ENCODE measurements at regions not wholly inside any gene's neighbourhood (a gene's known extent, or its start where the extent isn't known, plus 50 kb on each side); places are given as distances from the start of the nearest gene placed in this dataset.

GRCh38 chr7:49137978-49138377 lies 213.6 kb downstream of the CDC14C start:
- TF ChIP-seq CTCF (IDR thresholded peaks at IDR 0.05; ENCODE audit: low read depth, low read length) = no peak
- no peak for DNase-seq (ENCODE audit: extremely low read depth, low read depth)

- no peak for DNase-seq (ENCODE audit: extremely low read depth, low read depth)
- TF ChIP-seq CTCF (IDR thresholded peaks at IDR 0.05; ENCODE audit: low read depth, low read length) = no peak
These were observed 226.1 kb downstream of the CDC14C start for GRCh38 chr7:49150486-49150885.

GRCh38 chr7:49151146-49151545 lies 226.8 kb downstream of the CDC14C start:
- no peak for DNase-seq (ENCODE audit: extremely low read depth, low read depth)
- TF ChIP-seq CTCF (IDR thresholded peaks at IDR 0.05; ENCODE audit: low read depth, low read length) = no peak

GRCh38 chr7:49158321-49158720 lies 234.0 kb downstream of the CDC14C start:
- DNase-seq (ENCODE audit: extremely low read depth, low read depth) = no peak
- no peak for TF ChIP-seq CTCF (IDR thresholded peaks at IDR 0.05; ENCODE audit: low read depth, low read length)

- DNase-seq (ENCODE audit: extremely low read depth, low read depth) = no peak
- TF ChIP-seq CTCF (IDR thresholded peaks at IDR 0.05; ENCODE audit: low read depth, low read length) = no peak
These were observed 235.2 kb downstream of the CDC14C start for GRCh38 chr7:49159536-49159935.

GRCh38 chr7:49166441-49166840 lies 242.1 kb downstream of the CDC14C start:
- no peak for DNase-seq (ENCODE audit: extremely low read depth, low read depth)

GRCh38 chr7:49172639-49173038 lies 248.3 kb downstream of the CDC14C start:
- no peak for TF ChIP-seq CTCF (IDR thresholded peaks at IDR 0.05; ENCODE audit: low read depth, low read length)
- DNase-seq (ENCODE audit: extremely low read depth, low read depth) = no peak

More at GRCh38 chr7:49166441-49166840, 242.1 kb downstream of the CDC14C start:
- peak; percentile 20 for TF ChIP-seq CTCF (IDR thresholded peaks at IDR 0.05; ENCODE audit: low read depth, low read length)

All from AG09319 (cell line).